OCI-LY1 (cell line): ENCODE measurements at regions not wholly inside any gene's neighbourhood (a gene's known extent, or its start where the extent isn't known, plus 50 kb on each side); places are given as distances from the start of the nearest gene placed in this dataset.

Experiments used
- CTCF ChIP-seq: fragments of 200-600 bp; sonication (generic), shearing (Covaris generic); IDR thresholded peaks from 2 replicates; pipeline ENCODE4 v1.5.1; 2017; ENCODE audit warnings: mild to moderate bottlenecking, antibody characterized with exemption, low read length, moderate library complexity, mixed read lengths
- EZH2 ChIP-seq: fragments of 200-600 bp; sonication (generic), shearing (Covaris generic); IDR thresholded peaks from 2 replicates; pipeline ENCODE4 v1.8.0; 2017; ENCODE audit warnings: borderline replicate concordance, mixed run types, mild to moderate bottlenecking, antibody characterized with exemption, low read length, moderate library complexity, mixed read lengths

- TF ChIP-seq CTCF (no peak), EZH2 (no peak)
Observed at GRCh38 chr15:96762566-96762965, 432.1 kb downstream of the NR2F2 start.
